ENCODE measurements at regions not wholly inside any gene's neighbourhood (a gene's known extent, or its start where the extent isn't known, plus 50 kb on each side); places are given as distances from the start of the nearest gene placed in this dataset.

- DNase-seq (ENCODE audit: low spot score), result no peak
Observed at GRCh38 chr16:54475019-54475601, 188.5 kb upstream of the IRX3 start.

- no peak for DNase-seq (ENCODE audit: low spot score)
Observed at GRCh38 chr16:54473226-54473993, 186.8 kb upstream of the IRX3 start.

- no peak for DNase-seq (ENCODE audit: low spot score)
Observed at GRCh38 chr16:54467398-54467797, 180.8 kb upstream of the IRX3 start.

- no peak for DNase-seq (ENCODE audit: low spot score)
Observed at GRCh38 chr16:54466233-54466632, 179.6 kb upstream of the IRX3 start.

DNA sequence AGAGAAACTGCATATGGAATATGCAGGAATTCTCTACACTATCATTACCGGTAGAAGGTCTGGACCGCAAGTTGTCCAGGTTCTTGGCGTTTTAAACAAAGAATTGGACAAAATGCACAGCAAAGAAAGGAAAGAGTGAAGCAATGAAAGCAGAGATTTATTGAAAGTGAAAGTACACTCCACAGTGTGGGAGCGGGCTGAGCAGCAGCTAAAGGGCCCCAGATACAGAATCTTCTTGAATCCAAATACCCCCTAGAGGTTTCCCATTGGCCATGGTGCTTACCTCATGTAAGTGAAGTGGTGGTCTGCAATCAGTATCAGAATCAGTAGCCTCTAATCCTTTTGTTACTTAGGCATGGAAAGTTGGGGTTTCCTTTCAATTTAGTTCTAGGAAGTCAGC lies 178.5 kb upstream of the IRX3 start:
- no peak for DNase-seq (ENCODE audit: low spot score)

DNA sequence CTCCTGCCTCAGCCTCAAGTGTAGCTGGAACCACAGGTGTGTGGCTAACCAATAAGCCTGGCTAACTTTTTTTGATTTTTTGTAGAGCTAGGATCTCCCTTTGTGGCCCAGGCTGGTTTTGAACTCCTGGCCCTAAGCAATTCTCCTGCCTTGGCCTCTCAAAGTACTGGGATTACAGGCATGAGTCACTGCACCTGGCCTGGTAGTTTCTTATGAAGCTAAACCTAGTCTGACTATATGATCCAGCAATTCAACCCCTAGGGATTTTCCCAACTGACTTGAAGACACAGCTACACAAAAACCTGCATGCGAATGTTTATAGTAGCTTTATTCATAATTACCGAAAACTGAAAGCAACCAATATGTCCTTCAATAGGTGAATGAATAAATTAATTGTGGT lies 176.2 kb upstream of the IRX3 start:
- no peak for DNase-seq (ENCODE audit: low spot score)

DNA sequence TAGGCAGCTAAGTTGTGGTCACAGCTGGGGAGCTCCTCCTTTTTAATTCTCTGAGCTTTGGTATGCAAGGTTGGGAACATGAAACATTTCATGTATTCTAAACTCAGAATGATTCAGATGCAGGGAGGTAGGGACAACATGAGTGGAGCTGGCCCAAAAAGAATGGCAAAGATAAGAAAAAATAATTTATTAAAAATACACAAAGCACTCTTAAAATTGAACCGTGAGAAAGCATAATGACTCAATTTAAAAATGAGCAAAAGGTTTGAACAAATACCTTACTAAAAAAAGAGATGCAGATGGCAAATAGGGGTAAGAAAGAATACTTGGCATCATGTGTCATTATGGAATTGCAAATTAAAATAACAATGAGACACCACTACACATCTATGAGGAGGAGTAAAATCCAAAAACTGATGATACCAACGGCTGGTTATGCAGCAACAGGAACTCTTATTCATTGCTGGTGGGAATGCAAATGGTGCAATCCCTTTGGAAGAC lies 175.6 kb upstream of the IRX3 start:
- DNase-seq (ENCODE audit: low spot score), result no peak

DNA sequence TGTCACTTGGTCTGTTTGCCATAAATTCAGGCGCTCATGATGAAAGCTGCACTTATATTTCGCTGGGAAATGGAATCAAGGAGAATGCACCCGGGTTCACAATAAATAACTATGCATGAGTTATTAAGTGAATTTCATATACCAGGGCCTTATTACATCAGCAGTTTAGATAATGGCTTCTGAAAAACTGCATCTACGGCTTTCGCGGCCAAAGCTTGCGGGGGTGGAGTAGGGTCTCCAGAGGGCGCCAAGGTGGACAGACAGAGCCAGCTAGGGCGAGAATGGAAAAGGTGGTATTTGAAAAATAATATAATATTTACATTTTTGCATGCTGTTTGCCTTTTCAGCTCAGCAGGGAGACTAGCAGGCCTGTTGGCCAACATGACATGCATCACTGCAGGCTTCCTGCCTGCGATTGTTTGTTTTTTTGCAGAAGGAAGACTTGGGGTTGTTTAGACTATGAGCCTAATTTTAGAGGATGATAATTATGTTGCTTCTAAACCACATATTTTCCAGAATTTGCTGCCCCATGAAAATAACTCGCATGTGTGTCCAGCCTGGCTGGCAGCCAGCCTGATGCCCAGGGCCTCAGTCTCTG lies 173.8 kb upstream of the IRX3 start:
- no peak for DNase-seq (ENCODE audit: low spot score)

- DNase-seq (ENCODE audit: low spot score), result no peak
Observed at GRCh38 chr16:54459509-54460262, 173.1 kb upstream of the IRX3 start.

DNA sequence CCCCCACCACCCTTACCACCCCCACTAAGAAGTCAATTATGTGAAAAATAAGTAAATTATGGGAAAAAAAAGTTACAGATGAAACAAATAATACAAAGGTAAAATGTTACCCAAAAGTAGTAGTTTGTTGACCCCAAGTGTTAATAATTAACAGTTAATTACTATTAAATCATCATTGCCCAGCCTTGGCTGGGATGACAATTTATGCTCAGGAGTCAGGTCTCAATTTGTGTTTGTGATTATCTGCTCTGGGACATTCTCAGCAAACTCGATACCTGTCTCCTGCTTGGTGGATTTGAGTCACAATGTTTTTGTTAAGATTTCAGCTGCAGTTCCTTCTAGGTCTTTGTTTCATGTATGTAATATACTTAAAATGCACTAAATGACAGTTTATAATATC lies 172.3 kb upstream of the IRX3 start:
- no peak for DNase-seq (ENCODE audit: low spot score)

- DNase-seq (ENCODE audit: low spot score), result no peak
Observed at GRCh38 chr16:54456291-54456690, 169.7 kb upstream of the IRX3 start.

- DNase-seq (ENCODE audit: low spot score), result no peak
Observed at GRCh38 chr16:54455030-54455725, 168.6 kb upstream of the IRX3 start.

GRCh38 chr16:54454616-54455015 lies 168.0 kb upstream of the IRX3 start:
- DNase-seq (ENCODE audit: low spot score), result no peak

DNA sequence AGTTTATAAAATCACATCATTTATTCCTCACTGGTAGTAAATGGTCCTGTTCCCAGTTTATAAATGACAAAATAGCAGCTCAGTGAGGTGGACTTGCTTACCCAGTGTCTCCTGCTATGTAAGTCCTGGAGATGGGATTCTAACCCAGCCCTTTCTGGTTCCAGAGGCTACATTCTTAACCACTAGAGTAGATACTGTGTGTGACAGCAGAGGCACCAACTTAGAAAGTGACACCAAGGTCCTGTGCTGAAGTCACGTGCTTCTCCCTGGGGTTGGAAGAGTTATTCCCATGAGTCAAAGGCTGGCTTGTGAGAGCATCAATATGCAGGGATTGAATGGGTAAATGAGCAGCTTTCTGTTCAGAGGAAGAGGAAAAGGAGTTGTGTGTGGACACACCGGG lies 167.3 kb upstream of the IRX3 start:
- no peak for DNase-seq (ENCODE audit: low spot score)

- no peak for DNase-seq (ENCODE audit: low spot score)
Observed at GRCh38 chr16:54447576-54448440, 161.2 kb upstream of the IRX3 start.

DNA sequence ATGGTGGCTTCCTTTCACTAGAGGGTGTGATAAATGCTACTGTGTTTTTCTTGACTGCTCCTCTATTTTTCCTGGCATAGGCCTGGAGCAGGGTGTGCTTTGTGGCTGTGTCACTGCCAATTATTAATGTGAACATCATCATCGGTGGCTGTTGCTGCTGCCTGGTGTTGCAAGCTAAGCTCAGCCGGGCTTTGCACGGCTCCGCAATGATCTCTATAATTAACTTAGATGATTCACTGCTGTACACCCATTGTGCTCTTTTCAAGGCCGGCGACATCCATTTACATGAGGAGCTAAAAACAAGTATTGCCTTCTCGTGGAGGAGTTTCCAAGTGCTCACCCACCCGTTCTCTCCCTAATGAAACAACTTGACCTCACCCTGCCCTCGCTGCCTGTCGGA lies 160.1 kb upstream of the IRX3 start:
- DNase-seq (ENCODE audit: low spot score), result no peak

DNA sequence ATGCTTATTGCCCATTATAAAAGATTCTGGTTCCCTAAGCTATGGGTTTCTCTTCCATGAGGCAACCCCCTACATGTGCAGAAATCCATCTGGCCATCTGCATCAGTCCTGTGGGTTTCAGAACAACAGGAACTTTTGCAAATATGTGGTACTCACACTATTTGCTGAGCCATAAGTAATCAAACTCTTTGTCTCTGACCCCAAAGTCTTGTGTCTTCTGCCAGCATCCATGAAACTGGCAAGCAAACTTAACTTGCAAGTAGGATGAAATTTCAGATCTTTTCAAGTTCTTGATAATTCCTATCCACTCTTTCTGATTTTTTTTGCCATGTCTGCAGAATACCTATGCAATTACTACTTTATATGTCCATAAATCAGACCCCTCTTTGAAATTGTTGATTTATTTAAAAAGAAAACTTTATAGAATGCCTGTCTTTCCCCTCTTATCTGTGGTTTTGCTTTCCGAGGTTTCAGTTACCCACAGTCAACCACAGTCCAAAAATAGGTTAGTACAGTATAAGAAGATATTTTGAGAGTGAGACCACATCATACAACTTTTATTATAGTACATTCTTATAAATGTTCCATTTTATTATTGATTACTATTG lies 158.4 kb upstream of the IRX3 start:
- no peak for DNase-seq (ENCODE audit: low spot score)

DNA sequence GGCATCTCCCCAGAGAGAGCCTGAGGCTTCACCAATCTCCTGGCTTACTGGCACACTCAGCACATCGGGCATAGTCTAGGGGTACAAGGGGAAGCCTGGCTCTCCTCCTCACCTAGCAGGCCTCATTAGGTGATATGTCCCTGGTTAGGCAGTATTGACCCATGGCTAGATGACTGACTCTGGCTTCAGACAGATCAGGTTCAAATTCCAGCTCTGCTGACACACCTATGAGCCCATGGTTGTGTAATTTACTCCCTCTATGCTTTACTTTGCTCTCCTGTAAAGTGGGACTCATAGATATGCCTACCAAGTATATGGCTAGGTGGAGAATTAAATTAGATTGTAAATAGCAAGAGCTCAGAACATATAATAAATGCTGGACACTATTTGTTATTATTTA lies 157.3 kb upstream of the IRX3 start:
- DNase-seq (ENCODE audit: low spot score), result no peak

DNA sequence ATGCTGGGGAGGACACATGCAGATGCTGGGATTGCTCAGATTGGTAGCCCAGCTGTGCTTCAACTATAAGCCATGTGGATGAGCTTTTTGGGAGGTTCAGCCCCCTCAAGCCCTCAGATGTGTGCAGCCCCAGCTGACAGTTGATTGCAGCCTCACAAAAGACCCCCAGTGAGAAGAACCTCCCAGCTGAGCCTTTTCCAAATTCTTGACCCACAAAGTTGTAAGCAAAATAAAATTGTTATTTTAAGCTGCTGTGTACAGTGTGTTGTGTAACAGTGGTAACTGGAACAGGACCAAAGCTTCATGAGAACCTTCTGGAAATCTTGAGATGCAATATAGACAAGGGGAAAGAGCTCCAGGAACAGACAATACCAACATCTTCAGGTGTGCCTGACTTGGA lies 156.8 kb upstream of the IRX3 start:
- no peak for DNase-seq (ENCODE audit: low spot score)

DNA sequence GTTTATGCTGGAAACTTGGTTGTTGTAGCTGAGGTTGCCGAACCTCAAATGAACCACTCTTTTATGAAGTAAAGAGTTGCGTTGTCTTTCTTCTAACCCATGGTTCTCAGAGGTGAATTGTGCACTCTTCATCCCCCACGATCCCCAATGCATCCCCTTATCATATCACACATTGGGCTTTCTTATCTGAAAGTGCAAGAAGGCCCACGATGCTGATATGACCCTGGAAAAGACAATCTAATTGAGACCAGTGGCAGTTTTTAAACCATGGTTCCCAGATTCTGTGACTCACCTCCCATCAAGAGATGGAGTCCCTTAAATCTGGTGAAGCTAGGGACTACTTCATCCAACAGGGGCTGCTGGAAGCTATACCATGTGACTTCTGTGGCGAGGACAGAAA lies 156.3 kb upstream of the IRX3 start:
- DNase-seq (ENCODE audit: low spot score), result no peak

DNA sequence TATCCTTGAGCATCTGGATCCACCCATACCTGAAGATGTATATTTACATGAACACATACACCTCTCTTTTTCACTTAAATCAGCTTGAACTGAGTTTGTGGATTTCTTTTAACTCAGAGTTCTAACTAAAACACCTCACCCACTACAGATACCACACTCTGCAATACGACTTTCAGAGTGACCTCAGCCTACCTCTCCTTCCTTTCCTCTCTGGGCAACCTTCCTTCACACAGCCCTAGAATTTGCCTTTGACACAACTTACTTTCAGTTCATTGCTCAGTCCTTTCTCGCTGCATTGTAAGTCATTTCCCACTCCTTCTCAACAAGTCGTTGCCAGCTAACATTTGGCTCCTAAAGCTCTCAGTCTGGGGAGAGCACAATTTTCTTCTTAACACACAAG lies 151.9 kb upstream of the IRX3 start:
- DNase-seq (ENCODE audit: low spot score), result no peak
